Kidney (tissue), 13 donors: ENCODE measurements at regions not wholly inside any gene's neighbourhood (a gene's known extent, or its start where the extent isn't known, plus 50 kb on each side); places are given as distances from the start of the nearest gene placed in this dataset.

Source experiments
- DNase-seq, 5 donors: peaks; one replicate each; pipeline ENCODE4 v3.0.0-alpha.2; 2013 to 2020
- FAIRE-seq: peaks from 2 replicates; lab custom pipeline; 2012; peaks lifted over from hg19 to GRCh38; lab: Jason Lieb, UNC
- H3K27ac ChIP-seq, 2 donors: one replicate each; pipeline ENCODE4 v1.7.0; 2013; ENCODE audit warnings: low read depth in 2 of 2, low read length in 2 of 2, inconsistent platforms in 1 of 2
- H3K27me3 ChIP-seq: one replicate; pipeline ENCODE4 v1.7.1; 2013; ENCODE audit warnings: low read length, inconsistent platforms; ENCODE audit not compliant: control insufficient read depth, insufficient read depth
- H3K36me3 ChIP-seq, 3 donors: one replicate each; pipeline versions ENCODE4 v1.7.0 to v1.7.1; 2013; ENCODE audit warnings: low read length in 3 of 3, control low read depth in 1 of 3, inconsistent platforms in 1 of 3; ENCODE audit not compliant: insufficient read depth in 3 of 3, control insufficient read depth in 2 of 3
- H3K4me1 ChIP-seq, 3 donors: one replicate each; pipeline versions ENCODE4 v1.7.0 to v1.7.1; 2013; ENCODE audit warnings: low read length in 3 of 3, inconsistent platforms in 1 of 3, low read depth in 1 of 3; ENCODE audit not compliant: control insufficient read depth in 2 of 3, insufficient read depth in 2 of 3
- H3K4me3 ChIP-seq, 3 donors: one replicate each; pipeline versions ENCODE4 v1.7.0 to v1.8.1; 2013; ENCODE audit warnings: low read length in 3 of 3, control low read depth in 1 of 3, inconsistent platforms in 1 of 3
- H3K9ac ChIP-seq, 3 donors: one replicate each; pipeline versions ENCODE4 v1.7.0 to v1.7.1; 2013; ENCODE audit warnings: low read length in 3 of 3, control low read depth in 1 of 3, inconsistent platforms in 1 of 3
- H3K9me3 ChIP-seq, 3 donors: one replicate each; pipeline versions ENCODE4 v1.7.0 to v1.7.1; 2013; ENCODE audit warnings: low read length in 3 of 3, control low read depth in 1 of 3, inconsistent platforms in 1 of 3; ENCODE audit not compliant: control insufficient read depth in 2 of 3, insufficient read depth in 1 of 3
- CTCF ChIP-seq: IDR thresholded peaks from 3 replicates; pipeline ENCODE4 v1.5.1; 2012; ENCODE audit warnings: mild to moderate bottlenecking, moderate library complexity, borderline replicate concordance; ENCODE audit not compliant: insufficient read depth; ENCODE audit errors: extremely low read depth
- intact Hi-C: fragments of 100-400 bp; cut with DNase I; formaldehyde crosslinking; loops from one replicate; pipeline ENCODE4 v1.11.1; 2022
- donor health status: control.
- donor health status: control.
- donor health status: control.
- donor health status: control.
- donor health status: control.
- donor health status: DM: yes; HTN: yes; CAD: no.
- donor health status: Normal renal cell carcinoma (clear cell type).

GRCh38 chr13:77815330-77815729 lies 103.3 kb downstream of the EDNRB start:
- no peak overlapping the region for H3K27ac ChIP-seq
- no peaks in the 10 kb centered on the region for H3K4me1 ChIP-seq
- no peak for TF ChIP-seq CTCF
- FAIRE-seq (no peak), DNase-seq (no peak)
- H3K9ac ChIP-seq: no peak overlapping the region
- H3K36me3 ChIP-seq: no peaks in the 10 kb centered on the region
- no peak overlapping the region for H3K4me3 ChIP-seq
- H3K27me3 ChIP-seq: no peaks in the 10 kb centered on the region
- intact Hi-C loops: no loop called here
- no peaks in the 10 kb centered on the region for H3K9me3 ChIP-seq
